T-helper 17 cell (primary cell): ENCODE measurements at regions not wholly inside any gene's neighbourhood (a gene's known extent, or its start where the extent isn't known, plus 50 kb on each side); places are given as distances from the start of the nearest gene placed in this dataset.

ENCODE experiments used
- ATAC-seq: fragments of 150-1000 bp; cut with Tn5 transposase; 2 replicates; pipeline ENCODE4 v1.10.0; 2021; ENCODE audit warnings: mild to moderate bottlenecking, moderate library complexity
- DNase-seq, 3 donors: peaks; one replicate each; pipeline versions ENCODE4 v3.0.0 to v3.0.0-alpha.2; 2020 to 2021
- H3K9me3 ChIP-seq: one replicate; pipeline ENCODE4 v1.7.0; 2013; ENCODE audit warnings: low read length, mild to moderate bottlenecking; ENCODE audit not compliant: control insufficient read depth, poor library complexity, severe bottlenecking
- H3K27ac Mint-ChIP-seq: one replicate; pipeline ENCODE4 v1.8.0; 2022; ENCODE audit warnings: mild to moderate bottlenecking, moderate library complexity, mixed read lengths
- H3K27me3 Mint-ChIP-seq: one replicate; pipeline ENCODE4 v1.8.0; 2022; ENCODE audit warnings: mixed read lengths
- H3K36me3 Mint-ChIP-seq: one replicate; pipeline ENCODE4 v1.8.0; 2022; ENCODE audit warnings: low read depth, mixed read lengths
- H3K4me1 Mint-ChIP-seq: one replicate; pipeline ENCODE4 v1.8.0; 2022; ENCODE audit warnings: mild to moderate bottlenecking, mixed read lengths
- H3K4me3 Mint-ChIP-seq: one replicate; pipeline ENCODE4 v1.8.0; 2022; ENCODE audit warnings: mild to moderate bottlenecking, moderate library complexity, mixed read lengths

DNA sequence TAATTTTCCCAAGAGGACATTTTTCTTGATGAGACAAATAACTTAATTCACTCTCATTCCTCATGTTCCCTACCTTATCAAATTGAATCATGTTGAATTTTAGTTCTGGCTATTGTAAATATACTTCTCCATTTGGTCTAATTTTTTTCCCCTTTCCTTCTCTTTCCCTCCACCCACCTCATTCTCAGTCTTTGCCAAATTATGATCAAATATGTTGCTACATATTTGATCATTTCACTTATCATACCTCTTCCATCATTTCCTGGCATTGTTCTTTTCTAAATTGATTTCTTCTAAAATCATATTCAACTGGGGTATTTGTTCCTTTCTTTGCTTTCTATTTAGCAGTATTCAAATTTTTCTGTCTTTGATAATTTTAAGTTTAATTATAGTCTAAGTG is 52.3 kb downstream of the HDGFL1 start:
- H3K27ac Mint-ChIP-seq = no peak overlapping the region
- H3K4me3 Mint-ChIP-seq = no peak overlapping the region
- no peaks in the 10 kb centered on the region for H3K9me3 ChIP-seq
- no peaks in the 10 kb centered on the region for H3K27me3 Mint-ChIP-seq
- ATAC-seq = no peak
- no peaks in the 10 kb centered on the region for H3K4me1 Mint-ChIP-seq
- H3K36me3 Mint-ChIP-seq = no peaks in the 10 kb centered on the region
- DNase-seq = no peak

DNA sequence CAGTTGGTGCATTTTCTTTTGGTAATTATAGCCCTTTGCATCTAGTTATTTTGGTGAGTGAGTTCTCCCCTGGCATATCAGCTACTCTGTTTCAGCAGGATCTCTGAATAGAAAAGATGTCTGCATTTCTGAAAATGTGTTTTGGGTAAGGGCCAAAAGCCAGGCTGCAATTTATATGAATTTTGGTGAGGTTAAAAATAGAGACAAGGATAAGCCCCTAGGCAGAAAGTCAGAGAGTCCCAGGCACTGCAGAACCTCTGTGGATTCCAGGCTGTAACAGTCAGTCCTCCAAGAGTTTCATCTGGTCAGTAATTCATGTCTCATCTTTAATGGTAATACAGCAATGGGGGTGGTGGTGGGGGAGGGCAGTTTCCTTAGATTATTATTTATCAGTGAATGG is 53.0 kb downstream of the HDGFL1 start:
- ATAC-seq = no peak
- Mint-ChIP-seq H3K4me3 (no peak overlapping the region), H3K27ac (no peak overlapping the region), H3K27me3 (no peaks in the 10 kb centered on the region), H3K4me1 (no peaks in the 10 kb centered on the region), H3K36me3 (no peaks in the 10 kb centered on the region)
- no peak for DNase-seq
- H3K9me3 ChIP-seq = no peaks in the 10 kb centered on the region

DNA sequence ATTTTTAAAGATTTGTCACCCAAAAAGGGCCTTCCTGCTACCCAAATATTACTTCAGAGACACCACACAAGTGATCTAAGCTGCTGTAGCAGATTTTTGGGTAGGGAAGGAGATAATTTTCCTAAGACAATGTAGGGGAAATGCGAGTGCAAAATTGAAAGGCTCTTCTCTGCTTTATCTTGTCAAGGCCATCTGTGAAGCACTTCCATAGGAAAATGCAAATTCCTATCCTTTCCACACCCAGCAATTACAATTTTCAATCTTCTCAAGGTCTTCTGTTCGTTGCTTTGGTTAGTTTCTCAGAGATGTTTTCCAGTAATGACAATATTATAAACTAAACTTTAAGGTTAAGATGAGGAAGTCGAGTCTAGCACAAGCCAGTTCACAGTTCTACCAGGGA is 53.4 kb downstream of the HDGFL1 start:
- Mint-ChIP-seq H3K27ac (no peak overlapping the region), H3K36me3 (no peaks in the 10 kb centered on the region), H3K27me3 (no peaks in the 10 kb centered on the region)

DNA sequence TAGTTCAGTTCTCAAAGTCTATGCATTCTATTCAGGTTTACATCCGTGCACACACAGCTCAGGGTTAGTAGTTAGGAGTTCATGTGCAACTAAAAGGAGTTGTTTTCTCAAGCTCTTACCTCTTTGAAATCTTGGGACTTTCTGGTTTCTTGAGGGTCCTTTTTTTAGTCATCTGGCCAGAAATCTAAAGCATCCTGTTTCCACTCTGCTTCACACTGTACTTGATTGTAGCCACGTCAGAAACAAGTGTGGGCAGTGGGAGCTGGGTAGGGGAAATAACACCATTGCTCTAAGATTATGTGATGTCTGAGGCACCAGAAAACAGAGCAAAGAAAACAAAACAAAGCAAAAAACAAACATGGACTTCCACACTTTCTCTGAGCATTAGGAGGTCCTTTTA is 58.3 kb downstream of the HDGFL1 start:
- no peak overlapping the region for H3K4me3 Mint-ChIP-seq
- no peaks in the 10 kb centered on the region for H3K9me3 ChIP-seq
- H3K4me1 Mint-ChIP-seq = no peaks in the 10 kb centered on the region
- DNase-seq (no peak), ATAC-seq (no peak)
- no peaks in the 10 kb centered on the region for H3K27me3 Mint-ChIP-seq
- no peak overlapping the region for H3K27ac Mint-ChIP-seq
- no peaks in the 10 kb centered on the region for H3K36me3 Mint-ChIP-seq

More for the DNA sequence above, 53.4 kb downstream of the HDGFL1 start:
- no peak overlapping the region for H3K4me3 Mint-ChIP-seq
- no peaks in the 10 kb centered on the region for H3K9me3 ChIP-seq
- ATAC-seq (no peak), DNase-seq (no peak)
- no peaks in the 10 kb centered on the region for H3K4me1 Mint-ChIP-seq

DNA sequence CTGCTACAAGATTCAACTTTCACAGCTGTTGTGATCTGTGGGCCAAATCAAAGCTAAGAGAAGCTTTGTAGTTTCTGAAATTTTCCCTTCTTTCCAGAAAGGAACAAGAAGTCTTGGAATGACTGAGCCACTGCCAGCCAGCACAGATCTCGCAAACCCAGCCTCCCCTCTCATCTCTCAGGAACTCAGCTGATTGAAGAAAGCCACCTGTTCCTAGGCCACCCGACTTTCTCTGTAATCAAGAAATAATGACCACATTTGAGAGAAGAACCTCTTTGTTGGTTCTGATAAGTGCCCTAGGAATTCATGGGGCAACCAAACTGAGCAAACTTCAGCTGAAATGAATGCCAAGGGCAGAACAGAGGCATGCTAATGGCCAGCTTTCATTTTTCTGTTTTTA is 61.7 kb downstream of the HDGFL1 start:
- H3K9me3 ChIP-seq = no peaks in the 10 kb centered on the region
- no peak overlapping the region for H3K27ac Mint-ChIP-seq
- no peak overlapping the region for H3K4me3 Mint-ChIP-seq
- H3K4me1 Mint-ChIP-seq = no peaks in the 10 kb centered on the region
- H3K36me3 Mint-ChIP-seq = no peaks in the 10 kb centered on the region
- no peak for ATAC-seq
- H3K27me3 Mint-ChIP-seq = no peaks in the 10 kb centered on the region
- DNase-seq = no peak

DNA sequence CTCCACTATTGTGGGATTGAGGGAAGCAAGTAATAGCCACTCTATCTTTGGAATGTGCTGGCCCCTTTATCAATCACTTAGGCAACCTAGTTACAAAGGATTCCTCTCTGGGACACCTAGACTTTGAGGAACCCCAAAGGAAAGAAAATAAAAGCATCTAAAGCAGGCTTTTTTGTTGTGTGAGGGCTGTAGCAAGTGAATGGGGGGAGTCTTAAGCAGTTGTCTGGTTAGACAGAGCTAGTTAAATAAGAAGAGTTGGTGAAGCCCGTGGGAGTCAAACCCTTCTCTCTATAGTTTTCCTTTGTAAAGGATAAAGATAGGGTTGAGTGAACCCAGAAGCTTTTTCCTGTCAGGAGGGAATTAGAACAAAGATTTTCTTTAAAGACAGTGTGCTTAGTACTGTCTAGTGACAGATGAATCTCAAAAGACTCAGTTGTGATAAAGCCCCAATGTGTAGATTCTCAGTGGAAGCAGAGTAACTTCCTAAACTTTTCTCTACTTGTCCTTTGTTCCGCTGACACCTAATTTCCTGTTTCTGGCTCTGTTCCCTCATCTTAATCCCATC is 63.3 kb downstream of the HDGFL1 start:
- Mint-ChIP-seq H3K27ac (no peak overlapping the region), H3K4me1 (no peaks in the 10 kb centered on the region), H3K4me3 (no peak overlapping the region), H3K36me3 (no peaks in the 10 kb centered on the region), H3K27me3 (no peaks in the 10 kb centered on the region)
- H3K9me3 ChIP-seq = no peaks in the 10 kb centered on the region
- DNase-seq (no peak), ATAC-seq (no peak)

DNA sequence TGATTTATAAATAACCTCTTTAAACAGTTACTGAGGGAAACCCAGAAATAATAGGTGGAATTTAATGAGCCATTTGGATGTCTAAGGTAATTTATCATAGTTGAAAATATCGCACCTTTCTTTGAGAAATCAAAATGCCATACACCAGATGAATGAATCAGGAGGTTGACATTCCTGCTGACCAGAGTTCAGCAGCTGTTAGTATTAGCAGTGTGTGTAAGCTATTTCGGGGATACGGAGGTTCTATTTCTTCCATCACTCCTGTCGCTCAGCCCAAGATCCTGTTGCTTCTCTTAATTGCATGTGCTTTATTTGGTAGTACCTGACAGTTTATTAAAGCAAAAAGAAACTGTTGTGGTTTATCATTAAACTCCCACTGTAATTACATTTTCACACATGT is 67.1 kb downstream of the HDGFL1 start:
- Mint-ChIP-seq H3K4me3 (no peak overlapping the region), H3K36me3 (no peaks in the 10 kb centered on the region), H3K27ac (no peak overlapping the region), H3K4me1 (no peaks in the 10 kb centered on the region), H3K27me3 (no peaks in the 10 kb centered on the region)
- H3K9me3 ChIP-seq = no peaks in the 10 kb centered on the region
- ATAC-seq (no peak), DNase-seq (no peak)

DNA sequence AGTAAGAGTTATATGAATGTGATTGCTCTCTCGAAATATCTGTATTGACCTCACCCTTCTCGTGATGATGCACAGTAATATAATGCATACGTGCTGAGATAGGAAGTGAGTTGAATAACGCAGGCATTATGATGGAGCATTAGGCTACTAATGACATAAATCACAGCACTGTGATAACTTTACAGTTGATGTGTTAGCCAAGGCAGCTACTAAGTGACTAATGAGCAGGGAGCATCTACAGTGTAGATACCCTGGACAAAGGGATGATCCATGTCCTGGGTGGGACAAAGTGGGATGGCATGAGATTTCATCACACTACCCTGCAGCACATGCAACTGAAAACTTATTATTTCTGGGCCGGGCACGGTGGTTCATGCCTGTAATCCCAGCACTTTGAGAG is 68.4 kb downstream of the HDGFL1 start:
- H3K27ac Mint-ChIP-seq = no peak overlapping the region
- H3K36me3 Mint-ChIP-seq = no peaks in the 10 kb centered on the region
- no peaks in the 10 kb centered on the region for H3K27me3 Mint-ChIP-seq
- no peaks in the 10 kb centered on the region for H3K4me1 Mint-ChIP-seq
- DNase-seq (no peak), ATAC-seq (no peak)
- no peaks in the 10 kb centered on the region for H3K9me3 ChIP-seq
- no peak overlapping the region for H3K4me3 Mint-ChIP-seq

DNA sequence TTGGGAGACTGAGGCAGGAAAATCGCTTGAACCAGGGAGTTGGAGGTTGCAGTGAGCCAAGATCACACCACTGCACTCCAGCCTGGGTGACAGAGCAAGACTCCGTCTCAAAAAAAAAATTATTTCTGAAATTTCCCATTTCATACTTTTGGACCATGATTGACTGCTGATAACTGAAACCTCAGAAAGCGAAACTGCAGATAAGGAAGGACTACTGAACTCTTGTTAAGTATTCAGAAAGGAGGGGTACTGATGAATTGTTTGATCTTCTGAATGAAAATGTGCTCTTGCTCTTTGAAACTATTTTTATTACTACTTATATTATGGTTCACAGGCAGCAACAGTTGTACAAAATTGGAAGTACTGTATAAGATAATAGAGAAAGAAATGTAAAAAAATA is 69.0 kb downstream of the HDGFL1 start:
- Mint-ChIP-seq H3K27ac (no peak overlapping the region), H3K4me3 (no peak overlapping the region), H3K36me3 (no peaks in the 10 kb centered on the region), H3K27me3 (no peaks in the 10 kb centered on the region), H3K4me1 (no peaks in the 10 kb centered on the region)
- no peak for DNase-seq
- ATAC-seq = no peak
- H3K9me3 ChIP-seq = no peaks in the 10 kb centered on the region

DNA sequence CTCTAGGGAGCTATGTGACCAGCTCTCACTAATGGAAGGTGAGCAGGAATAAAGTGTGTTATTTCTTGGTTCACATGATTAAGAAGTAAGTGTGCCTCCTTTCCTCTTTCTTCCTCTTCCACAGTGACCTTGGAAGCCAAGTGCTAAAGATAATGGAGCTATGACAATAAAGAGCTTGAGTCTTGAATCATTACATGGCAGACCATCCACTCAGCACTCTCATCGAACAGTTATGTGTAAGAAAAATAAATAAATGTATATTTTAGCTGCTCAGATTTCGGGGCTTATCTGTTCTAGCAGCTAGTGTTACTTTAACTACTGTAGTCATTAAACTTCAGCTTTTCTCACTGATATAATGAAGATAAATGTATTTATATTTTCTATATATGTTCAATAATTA is 72.9 kb downstream of the HDGFL1 start:
- H3K9me3 ChIP-seq = no peaks in the 10 kb centered on the region
- Mint-ChIP-seq H3K4me3 (no peak overlapping the region), H3K27ac (no peak overlapping the region), H3K27me3 (no peaks in the 10 kb centered on the region), H3K36me3 (no peaks in the 10 kb centered on the region), H3K4me1 (no peaks in the 10 kb centered on the region)
- ATAC-seq (no peak), DNase-seq (no peak)

DNA sequence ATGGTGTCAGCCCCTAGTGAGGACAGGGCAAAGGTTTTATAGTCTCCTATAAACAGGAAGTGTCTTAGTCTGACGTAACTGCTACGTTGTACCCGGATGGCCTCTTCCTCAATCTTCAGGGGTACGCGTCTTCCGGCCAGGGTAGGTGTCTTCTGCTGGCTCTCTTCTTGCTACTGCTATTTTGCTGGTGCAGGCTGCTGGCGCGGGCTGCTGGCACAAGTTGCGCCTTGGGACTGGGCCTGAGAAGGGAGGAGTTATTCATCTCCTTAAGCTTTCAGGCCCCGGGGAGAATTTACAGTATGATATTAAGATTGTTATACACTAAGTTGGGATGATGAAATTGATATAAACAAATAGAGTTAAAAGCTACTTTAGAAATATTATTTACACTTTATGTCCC is 74.4 kb downstream of the HDGFL1 start:
- no peaks in the 10 kb centered on the region for H3K9me3 ChIP-seq
- H3K27me3 Mint-ChIP-seq = no peaks in the 10 kb centered on the region
- no peaks in the 10 kb centered on the region for H3K4me1 Mint-ChIP-seq
- H3K27ac Mint-ChIP-seq = no peak overlapping the region
- ATAC-seq = no peak
- no peak for DNase-seq
- H3K36me3 Mint-ChIP-seq = no peaks in the 10 kb centered on the region
- H3K4me3 Mint-ChIP-seq = no peak overlapping the region

DNA sequence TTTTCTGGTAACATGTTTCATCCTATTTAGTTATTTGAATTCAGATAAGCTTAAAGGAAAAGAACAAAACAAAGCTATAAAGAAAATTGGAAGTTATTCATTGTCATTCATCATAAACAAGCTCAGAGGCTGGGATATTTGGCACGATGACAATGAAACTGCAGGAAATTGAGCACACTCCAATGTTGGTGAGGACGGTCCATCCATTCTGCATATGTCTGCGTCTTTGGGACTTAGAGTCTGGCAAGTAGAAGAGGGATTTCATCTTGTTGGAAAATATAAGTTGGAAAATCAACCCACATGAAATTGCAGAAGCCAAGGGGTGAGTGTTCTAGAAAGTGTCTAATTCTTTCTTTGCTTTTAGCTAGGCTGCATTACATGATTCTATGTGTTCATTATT is 78.4 kb downstream of the HDGFL1 start:
- no peaks in the 10 kb centered on the region for H3K4me1 Mint-ChIP-seq
- no peaks in the 10 kb centered on the region for H3K36me3 Mint-ChIP-seq
- H3K27me3 Mint-ChIP-seq = no peaks in the 10 kb centered on the region
- DNase-seq (no peak), ATAC-seq (no peak)
- H3K4me3 Mint-ChIP-seq = no peak overlapping the region
- H3K27ac Mint-ChIP-seq = no peak overlapping the region
- no peaks in the 10 kb centered on the region for H3K9me3 ChIP-seq

DNA sequence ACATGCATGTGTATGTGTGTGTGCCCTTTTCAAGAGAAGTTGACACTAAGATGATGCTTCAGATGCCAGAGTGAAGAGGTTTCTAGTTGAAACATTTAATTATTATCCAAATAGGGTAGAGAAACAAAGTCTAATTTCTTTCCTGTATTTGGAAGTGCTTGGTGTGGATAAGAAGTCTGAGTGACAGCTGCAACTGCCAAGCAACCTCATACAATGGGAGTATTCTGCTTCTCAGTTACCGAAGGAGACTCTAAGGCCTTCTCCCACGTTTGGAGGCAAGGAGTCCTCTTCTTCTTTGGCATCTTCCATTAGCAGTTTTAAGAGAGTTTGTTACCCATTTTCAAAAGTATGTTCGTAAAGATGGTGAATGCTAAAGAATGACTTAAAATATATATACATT is 82.4 kb downstream of the HDGFL1 start:
- H3K9me3 ChIP-seq = no peaks in the 10 kb centered on the region
- H3K27me3 Mint-ChIP-seq = no peaks in the 10 kb centered on the region
- ATAC-seq (no peak), DNase-seq (no peak)
- H3K27ac Mint-ChIP-seq = no peak overlapping the region
- H3K36me3 Mint-ChIP-seq = no peaks in the 10 kb centered on the region
- no peaks in the 10 kb centered on the region for H3K4me1 Mint-ChIP-seq
- no peak overlapping the region for H3K4me3 Mint-ChIP-seq

DNA sequence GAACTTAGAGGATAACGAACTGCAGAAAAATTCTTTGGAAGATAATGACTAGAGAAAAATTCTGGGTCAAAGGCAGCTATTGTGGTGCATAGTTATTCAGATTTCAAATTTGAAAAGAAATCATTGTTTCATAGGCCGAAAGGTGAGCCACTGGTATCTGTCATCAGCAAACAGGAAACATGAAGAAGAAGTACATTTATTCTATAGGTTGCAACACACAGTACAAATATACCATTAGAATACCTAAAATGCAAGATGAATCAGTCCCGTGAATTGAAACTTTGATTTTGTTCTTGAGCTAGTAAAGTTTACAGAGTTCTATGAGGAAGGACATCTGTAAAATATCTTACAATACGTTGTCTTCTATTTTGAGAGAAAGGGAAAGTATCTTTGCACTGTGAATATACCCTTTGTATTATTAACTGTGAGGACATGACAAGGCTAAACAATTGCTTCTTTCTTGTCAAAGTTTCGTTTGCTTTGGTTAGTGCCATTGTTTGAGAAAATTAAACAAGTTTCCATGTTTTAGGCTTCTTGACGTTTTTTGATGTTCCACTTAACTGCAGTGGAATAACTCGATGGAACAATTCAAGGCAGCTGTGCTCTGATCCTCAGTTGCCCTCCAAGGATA is 84.7 kb downstream of the HDGFL1 start:
- ATAC-seq (no peak), DNase-seq (no peak)
- Mint-ChIP-seq H3K27me3 (no peaks in the 10 kb centered on the region), H3K36me3 (no peaks in the 10 kb centered on the region), H3K27ac (no peak overlapping the region), H3K4me1 (no peaks in the 10 kb centered on the region), H3K4me3 (no peak overlapping the region)
- H3K9me3 ChIP-seq = no peaks in the 10 kb centered on the region
